ENCODE measurements at regions not wholly inside any gene's neighbourhood (a gene's known extent, or its start where the extent isn't known, plus 50 kb on each side); places are given as distances from the start of the nearest gene placed in this dataset.
"Not testable (repeated sequence)": the region's sequence is repeated elsewhere in the genome, so short reads cannot be mapped to it uniquely, and the experiment has no call there.

DNA sequence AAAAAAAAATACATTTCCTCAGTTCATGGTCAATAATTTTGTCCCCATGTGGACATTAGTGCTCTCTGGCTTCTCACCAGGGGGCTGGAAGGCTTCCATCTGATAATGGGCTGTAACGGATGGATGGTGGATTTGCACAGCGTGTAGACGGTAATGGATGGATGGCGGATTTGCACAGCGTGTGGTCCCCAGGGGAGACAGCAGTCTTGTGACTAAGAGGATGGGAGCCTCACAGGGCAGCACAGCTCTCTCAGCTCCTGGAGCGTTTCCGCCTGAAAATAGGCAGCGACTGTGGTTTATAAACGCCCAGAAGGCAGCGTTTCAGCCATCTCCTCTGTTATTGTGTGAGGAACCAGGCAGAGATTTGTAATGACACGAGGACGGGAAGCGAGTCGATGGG lies 68.4 kb upstream of the MRGPRE start:
- TF ChIP-seq EZH2phosphoT487 (IDR thresholded peaks at IDR 0.05; ENCODE audit: low read depth, severe bottlenecking, unreplicated experiment); EZH2 (IDR thresholded peaks at IDR 0.05; ENCODE audit: borderline replicate concordance): not testable (repeated sequence)
- TF ChIP-seq, protein P1, sequence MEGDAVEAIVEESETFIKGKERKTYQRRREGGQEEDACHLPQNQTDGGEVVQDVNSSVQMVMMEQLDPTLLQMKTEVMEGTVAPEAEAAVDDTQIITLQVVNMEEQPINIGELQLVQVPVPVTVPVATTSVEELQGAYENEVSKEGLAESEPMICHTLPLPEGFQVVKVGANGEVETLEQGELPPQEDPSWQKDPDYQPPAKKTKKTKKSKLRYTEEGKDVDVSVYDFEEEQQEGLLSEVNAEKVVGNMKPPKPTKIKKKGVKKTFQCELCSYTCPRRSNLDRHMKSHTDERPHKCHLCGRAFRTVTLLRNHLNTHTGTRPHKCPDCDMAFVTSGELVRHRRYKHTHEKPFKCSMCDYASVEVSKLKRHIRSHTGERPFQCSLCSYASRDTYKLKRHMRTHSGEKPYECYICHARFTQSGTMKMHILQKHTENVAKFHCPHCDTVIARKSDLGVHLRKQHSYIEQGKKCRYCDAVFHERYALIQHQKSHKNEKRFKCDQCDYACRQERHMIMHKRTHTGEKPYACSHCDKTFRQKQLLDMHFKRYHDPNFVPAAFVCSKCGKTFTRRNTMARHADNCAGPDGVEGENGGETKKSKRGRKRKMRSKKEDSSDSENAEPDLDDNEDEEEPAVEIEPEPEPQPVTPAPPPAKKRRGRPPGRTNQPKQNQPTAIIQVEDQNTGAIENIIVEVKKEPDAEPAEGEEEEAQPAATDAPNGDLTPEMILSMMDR (IDR thresholded peaks at IDR 0.05; ENCODE audit: poor library complexity): not testable (repeated sequence)
